Activated CD4-positive, alpha-beta memory T cell treated with anti-CD3 and anti-CD28 coated beads, Interleukin-2, amount 10 ng/mL, durations not matched to agents 7 days and 5 days (primary cell): ENCODE measurements at regions not wholly inside any gene's neighbourhood (a gene's known extent, or its start where the extent isn't known, plus 50 kb on each side); places are given as distances from the start of the nearest gene placed in this dataset.

Experiments used
- CTCF ChIA-PET: fragments of 350-600 bp; sonication (Branson Sonifier 250); formaldehyde crosslinking; loops from one replicate; lab custom pipeline; 2021; ENCODE audit warnings: antibody characterized with exemption, inconsistent platforms; lab: Charles Lee
- POLR2A ChIA-PET: fragments of 350-600 bp; sonication (Branson Sonifier 250); formaldehyde crosslinking; loops from one replicate; lab custom pipeline; 2021; ENCODE audit warnings: antibody characterized with exemption; lab: Charles Lee
- DNase-seq: peaks from one replicate; pipeline ENCODE4 v3.0.0-alpha.2; 2020
- H3K27ac Mint-ChIP-seq: one replicate; pipeline ENCODE4 v1.8.0; 2021; ENCODE audit warnings: mild to moderate bottlenecking, mixed read lengths
- H3K27me3 Mint-ChIP-seq: one replicate; pipeline ENCODE4 v1.8.0; 2021; ENCODE audit warnings: mixed read lengths
- H3K36me3 Mint-ChIP-seq: one replicate; pipeline ENCODE4 v1.8.0; 2021; ENCODE audit warnings: low read depth, mixed read lengths
- H3K4me1 Mint-ChIP-seq: one replicate; pipeline ENCODE4 v1.8.0; 2021; ENCODE audit warnings: mixed read lengths
- H3K4me3 Mint-ChIP-seq: one replicate; pipeline ENCODE4 v1.8.0; 2021; ENCODE audit warnings: mild to moderate bottlenecking, mixed read lengths
- H3K9me3 Mint-ChIP-seq: one replicate; pipeline ENCODE4 v1.8.0; 2021; ENCODE audit warnings: mixed read lengths

DNA sequence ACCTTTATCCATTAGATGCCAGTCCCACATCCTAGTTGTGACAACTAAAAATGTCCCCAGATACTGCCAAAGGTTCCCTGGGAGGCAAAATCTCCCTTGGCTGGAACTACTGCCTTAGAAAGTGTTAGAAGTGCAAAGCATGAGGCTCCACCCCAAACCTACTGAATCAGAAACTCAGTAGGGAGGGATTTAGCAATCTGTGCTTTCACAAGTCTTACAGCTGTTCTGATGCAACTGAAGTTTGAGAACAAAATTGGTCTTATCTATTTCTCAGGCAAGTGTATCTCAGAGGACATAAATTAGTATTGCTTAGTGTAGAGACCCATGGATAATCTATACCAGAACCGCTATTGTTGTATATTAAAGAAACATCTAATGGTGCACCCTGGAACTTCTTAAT lies 70.2 kb downstream of the CLDN1 start:
- Mint-ChIP-seq H3K36me3 (no peaks in the 10 kb centered on the region), H3K9me3 (no peaks in the 10 kb centered on the region), H3K4me3 (no peak overlapping the region), H3K27ac (no peak overlapping the region), H3K4me1 (no peaks in the 10 kb centered on the region), H3K27me3 (no peaks in the 10 kb centered on the region)
- no peak for DNase-seq
- CTCF ChIA-PET, result no interaction called here
- POLR2A ChIA-PET, result no interaction called here

DNA sequence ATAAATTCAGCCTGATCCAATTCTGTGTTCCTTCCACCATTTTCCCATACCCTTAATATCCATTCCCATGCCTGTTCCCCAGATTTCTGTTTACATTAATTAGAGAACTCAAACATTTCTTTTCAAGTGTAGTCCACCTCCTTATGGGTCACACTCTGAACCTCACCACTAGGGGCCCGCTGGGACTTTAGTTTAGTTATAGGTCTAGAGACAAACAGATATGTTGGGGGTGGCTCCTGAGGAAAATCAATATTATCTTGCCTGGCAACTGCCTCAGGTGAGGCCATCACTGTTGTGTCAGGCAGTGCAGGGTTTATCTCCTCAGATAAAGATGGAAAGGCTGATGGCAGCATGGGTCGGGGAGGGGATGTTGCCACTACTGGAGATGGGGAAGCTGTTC lies 72.8 kb downstream of the CLDN1 start:
- CTCF ChIA-PET, result no interaction called here
- no peak for DNase-seq
- no peak overlapping the region for H3K27ac Mint-ChIP-seq
- POLR2A ChIA-PET, result no interaction called here
- peaks cover 5% of the 10 kb centered on the region for H3K9me3 Mint-ChIP-seq
- no peaks in the 10 kb centered on the region for H3K4me1 Mint-ChIP-seq
- no peak overlapping the region for H3K4me3 Mint-ChIP-seq
- no peaks in the 10 kb centered on the region for H3K36me3 Mint-ChIP-seq
- H3K27me3 Mint-ChIP-seq, result no peaks in the 10 kb centered on the region

DNA sequence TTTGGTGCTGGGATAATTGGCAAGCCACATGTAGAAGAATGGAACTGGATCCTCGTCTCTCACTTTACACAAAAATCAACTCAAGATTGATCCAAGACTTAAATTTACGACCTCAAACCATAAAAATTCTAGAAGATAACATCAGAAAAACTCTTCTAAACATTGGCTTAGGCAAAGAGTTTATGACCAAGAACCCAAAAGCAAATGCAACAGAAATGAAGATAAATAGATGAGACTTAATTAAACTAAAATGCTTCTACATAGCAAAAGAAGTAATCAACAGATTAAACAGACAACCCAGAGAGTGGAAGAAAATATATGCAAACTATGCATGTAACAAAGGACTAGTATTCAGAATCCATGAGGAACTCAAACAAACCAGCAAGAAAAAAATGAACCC lies 80.1 kb downstream of the CLDN1 start:
- H3K36me3 Mint-ChIP-seq, result no peaks in the 10 kb centered on the region
- H3K4me3 Mint-ChIP-seq, result no peak overlapping the region
- CTCF ChIA-PET, result no interaction called here
- no peak for DNase-seq
- POLR2A ChIA-PET, result no interaction called here
- H3K9me3 Mint-ChIP-seq, result peaks cover 12% of the 10 kb centered on the region
- no peaks in the 10 kb centered on the region for H3K4me1 Mint-ChIP-seq
- H3K27ac Mint-ChIP-seq, result no peak overlapping the region
- peaks cover 2% of the 10 kb centered on the region for H3K27me3 Mint-ChIP-seq

DNA sequence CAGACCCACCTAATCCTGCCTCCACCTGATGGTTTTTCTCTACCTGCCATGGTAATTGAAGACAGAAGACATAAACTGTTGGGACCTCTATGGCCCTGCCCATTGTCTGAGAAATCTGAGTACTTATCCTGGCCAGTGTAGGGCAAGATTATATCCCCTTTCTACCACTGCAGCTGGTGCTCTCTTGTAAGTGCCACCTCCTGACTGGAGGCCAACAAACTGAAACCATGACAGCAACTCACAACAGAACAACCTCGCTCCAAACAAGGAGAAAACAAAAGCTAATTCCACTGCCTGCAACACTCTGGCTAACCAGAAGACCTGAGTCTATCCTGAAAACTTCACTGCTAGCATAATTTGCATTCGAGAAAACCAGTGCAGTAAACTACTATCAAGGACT lies 82.9 kb downstream of the CLDN1 start:
- Mint-ChIP-seq H3K4me3 (no peak overlapping the region), H3K36me3 (no peaks in the 10 kb centered on the region)
- CTCF ChIA-PET, result no interaction called here

DNA sequence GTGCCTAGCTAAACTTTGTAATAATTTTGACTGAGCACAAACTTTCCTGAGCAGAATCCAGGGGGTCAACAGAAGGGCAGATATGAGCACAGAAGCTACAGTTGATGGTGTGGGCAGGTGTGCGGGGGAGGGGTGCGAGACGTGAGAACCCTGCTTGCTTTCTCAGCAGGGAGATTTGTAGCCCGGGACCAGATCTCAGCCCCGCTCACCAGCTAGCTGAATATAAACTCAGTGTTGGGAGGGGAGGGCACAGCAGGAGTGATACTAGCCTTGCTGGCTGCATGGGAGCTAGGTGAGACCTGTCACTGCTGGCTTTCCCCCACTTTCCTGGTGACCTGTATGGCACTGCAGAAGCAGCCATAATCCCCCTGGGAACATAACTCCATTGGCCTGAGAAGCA lies 83.4 kb downstream of the CLDN1 start:
- no peak for DNase-seq
- Mint-ChIP-seq H3K9me3 (peaks cover 6% of the 10 kb centered on the region), H3K4me3 (no peak overlapping the region), H3K36me3 (no peaks in the 10 kb centered on the region), H3K27me3 (peaks cover 4% of the 10 kb centered on the region), H3K4me1 (no peaks in the 10 kb centered on the region), H3K27ac (no peak overlapping the region)
- CTCF ChIA-PET, result no interaction called here
- POLR2A ChIA-PET, result no interaction called here

More for the DNA sequence above, 82.9 kb downstream of the CLDN1 start:
- Mint-ChIP-seq H3K4me1 (no peaks in the 10 kb centered on the region), H3K27me3 (peaks cover 2% of the 10 kb centered on the region), H3K27ac (no peak overlapping the region), H3K9me3 (peaks cover 6% of the 10 kb centered on the region)
- no peak for DNase-seq
- POLR2A ChIA-PET, result no interaction called here

DNA sequence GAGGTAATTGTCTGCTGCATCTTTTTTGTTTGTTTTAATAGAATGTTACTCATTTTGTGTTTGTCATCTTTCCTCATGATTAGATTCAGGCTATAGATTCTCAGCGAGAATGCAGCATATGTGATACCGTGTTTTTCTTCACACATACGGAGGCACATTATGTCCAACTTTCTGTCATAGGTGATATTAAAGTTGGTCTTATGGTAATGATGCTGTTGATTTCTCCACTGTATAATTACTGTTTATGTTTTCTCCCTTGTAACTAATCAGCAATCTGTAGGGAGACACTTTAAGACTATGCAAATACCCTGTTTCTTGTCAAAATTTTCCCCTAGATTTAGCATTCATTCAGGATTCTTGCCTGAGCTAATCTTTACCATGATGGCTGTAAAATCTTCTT lies 87.6 kb downstream of the CLDN1 start:
- Mint-ChIP-seq H3K9me3 (no peaks in the 10 kb centered on the region), H3K27ac (no peak overlapping the region), H3K27me3 (peaks cover 1% of the 10 kb centered on the region), H3K4me3 (no peak overlapping the region), H3K4me1 (no peaks in the 10 kb centered on the region), H3K36me3 (no peaks in the 10 kb centered on the region)
- ChIA-PET CTCF (no interaction called here), POLR2A (no interaction called here)
- no peak for DNase-seq

DNA sequence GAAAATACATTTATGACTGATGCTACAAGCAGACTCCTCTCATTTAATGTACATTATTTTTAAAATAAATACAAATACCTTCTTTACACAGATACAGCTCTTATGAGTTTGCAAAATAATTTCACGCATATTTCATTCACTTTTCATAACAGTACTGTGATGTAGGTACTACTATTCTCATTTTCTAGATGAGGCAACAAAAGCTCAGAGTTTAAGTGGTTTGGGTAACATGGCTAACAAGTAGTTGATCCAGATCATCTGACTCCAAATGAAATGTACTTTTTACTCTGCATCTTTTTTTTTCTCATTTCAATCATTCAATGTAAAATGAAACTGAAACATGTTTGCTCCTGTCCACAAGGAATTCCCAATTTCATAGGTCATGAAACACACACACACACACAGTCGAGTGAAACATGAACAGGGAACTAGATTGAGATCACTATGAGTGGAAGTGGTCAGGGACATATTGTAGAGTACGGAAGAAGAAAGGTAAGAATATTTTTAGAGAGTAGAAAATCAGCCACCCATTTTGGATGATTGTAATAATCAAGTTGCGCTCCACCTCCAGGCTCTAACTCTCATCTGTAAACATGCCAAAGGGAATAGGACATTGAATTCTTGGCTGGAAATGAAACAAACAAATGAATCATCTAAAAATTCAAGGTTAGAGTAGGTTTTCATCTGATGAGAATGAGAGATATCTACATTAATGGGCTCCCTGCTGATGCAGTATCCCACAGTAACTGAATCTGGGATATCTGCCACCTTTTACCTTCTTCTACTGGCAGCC lies 92.4 kb downstream of the CLDN1 start:
- H3K4me3 Mint-ChIP-seq, result no peak overlapping the region

DNA sequence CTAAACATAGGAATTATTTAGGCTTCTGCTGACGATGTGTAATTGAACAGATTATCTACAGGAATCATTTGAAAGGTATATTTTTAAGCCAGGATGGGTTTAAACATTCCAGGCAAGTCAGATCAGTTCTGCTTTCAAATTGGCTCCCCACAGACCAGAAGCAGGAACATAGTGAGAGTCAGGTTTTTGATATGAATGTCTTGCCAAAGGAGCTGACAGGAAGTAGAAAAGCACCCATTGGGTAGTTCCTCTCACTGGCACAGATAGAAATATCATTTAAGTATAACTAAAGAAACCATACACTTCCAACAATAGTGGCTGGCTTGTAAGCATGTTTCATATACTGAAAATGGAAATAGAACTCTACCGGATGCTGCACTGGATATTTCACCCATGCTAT lies 95.2 kb downstream of the CLDN1 start:
- POLR2A ChIA-PET, result no interaction called here
- Mint-ChIP-seq H3K4me1 (no peaks in the 10 kb centered on the region), H3K4me3 (no peak overlapping the region), H3K27ac (no peak overlapping the region), H3K27me3 (peaks cover 2% of the 10 kb centered on the region), H3K9me3 (no peaks in the 10 kb centered on the region), H3K36me3 (no peaks in the 10 kb centered on the region)
- DNase-seq, result no peak
- CTCF ChIA-PET, result no interaction called here

More for the DNA sequence above, 92.4 kb downstream of the CLDN1 start:
- no peaks in the 10 kb centered on the region for H3K36me3 Mint-ChIP-seq
- POLR2A ChIA-PET, result no interaction called here
- CTCF ChIA-PET, result no interaction called here
- H3K27me3 Mint-ChIP-seq, result peaks cover 3% of the 10 kb centered on the region
- no peaks in the 10 kb centered on the region for H3K9me3 Mint-ChIP-seq
- H3K4me1 Mint-ChIP-seq, result no peaks in the 10 kb centered on the region
- H3K27ac Mint-ChIP-seq, result no peak overlapping the region
- no peak for DNase-seq

DNA sequence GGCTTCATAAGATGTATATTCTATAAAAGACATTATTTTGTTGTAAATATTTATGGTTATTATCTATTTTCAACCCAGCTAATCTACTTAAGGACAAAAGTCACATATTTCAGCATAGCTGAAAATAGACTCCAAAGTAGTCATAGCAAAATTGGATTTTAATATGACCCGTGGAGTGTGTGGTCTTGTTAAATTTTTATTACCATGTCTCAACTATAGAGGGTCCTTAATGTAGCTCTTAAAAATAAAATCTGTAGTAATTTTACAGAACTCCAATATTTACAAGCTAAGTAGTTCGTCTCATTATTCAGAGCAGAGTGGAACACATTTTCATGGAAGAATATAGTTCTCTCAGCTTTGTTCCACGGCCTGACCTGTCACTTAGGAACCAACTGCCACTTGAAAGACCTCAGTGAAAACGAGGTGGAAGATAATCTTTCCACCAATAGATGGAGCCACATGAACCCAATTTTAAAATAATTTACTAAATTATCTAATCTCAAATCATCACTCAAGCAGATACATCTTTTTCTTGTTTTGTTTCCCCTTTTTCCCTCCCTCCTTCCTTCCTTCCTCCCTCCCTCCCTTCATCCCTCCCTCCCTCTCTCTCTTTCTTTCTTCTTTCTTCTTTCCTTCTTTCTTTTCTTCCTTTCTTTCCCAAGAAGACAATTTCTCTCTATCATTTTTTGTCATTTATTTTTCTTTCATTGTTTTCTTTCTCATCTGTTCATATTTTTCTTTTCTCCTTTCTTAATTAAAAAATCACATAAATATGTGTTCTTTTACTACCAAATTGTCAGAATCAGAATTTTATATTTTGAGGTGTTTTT lies 97.2 kb downstream of the CLDN1 start:
- Mint-ChIP-seq H3K36me3 (no peaks in the 10 kb centered on the region), H3K4me3 (no peak overlapping the region), H3K27me3 (peaks cover 2% of the 10 kb centered on the region), H3K9me3 (no peaks in the 10 kb centered on the region), H3K27ac (no peak overlapping the region), H3K4me1 (no peaks in the 10 kb centered on the region)
- DNase-seq, result no peak
- ChIA-PET CTCF (interaction anchor here (0.5 to 2.1 kb wide), 6 partner anchors 10 to 1263 kb away, joined by 3 to 6 read pairs (median 4); partner anchors contain the start of gene CLDN1), POLR2A (no interaction called here)

DNA sequence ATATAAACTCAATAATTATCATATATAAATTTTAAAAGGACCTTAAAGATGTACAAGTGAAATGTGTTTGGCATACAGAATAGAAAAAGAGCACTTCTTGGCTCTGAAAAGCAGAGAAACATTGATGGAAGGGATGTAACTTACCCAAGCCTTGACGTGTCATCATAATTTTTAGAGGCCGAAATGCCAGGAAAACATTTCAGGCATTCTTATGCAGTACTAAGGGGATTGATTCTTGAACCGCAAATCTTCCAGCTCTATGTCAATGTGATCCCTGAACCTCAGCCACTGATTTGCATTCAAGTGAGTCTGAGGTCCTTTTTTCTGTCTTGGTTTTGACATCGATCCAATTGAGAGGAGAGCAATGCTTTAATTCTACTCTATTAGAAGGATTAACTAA lies 97.8 kb downstream of the CLDN1 start:
- DNase-seq, result no peak
- no peak overlapping the region for H3K4me3 Mint-ChIP-seq
- ChIA-PET POLR2A (no interaction called here), CTCF (interaction anchor here (0.5 to 2.1 kb wide), 6 partner anchors 9 to 1263 kb away, joined by 3 to 6 read pairs (median 4); partner anchors contain the start of gene CLDN1)
- no peak overlapping the region for H3K27ac Mint-ChIP-seq
- H3K36me3 Mint-ChIP-seq, result no peaks in the 10 kb centered on the region
- no peaks in the 10 kb centered on the region for H3K9me3 Mint-ChIP-seq
- no peaks in the 10 kb centered on the region for H3K4me1 Mint-ChIP-seq
- H3K27me3 Mint-ChIP-seq, result peaks cover 2% of the 10 kb centered on the region

DNA sequence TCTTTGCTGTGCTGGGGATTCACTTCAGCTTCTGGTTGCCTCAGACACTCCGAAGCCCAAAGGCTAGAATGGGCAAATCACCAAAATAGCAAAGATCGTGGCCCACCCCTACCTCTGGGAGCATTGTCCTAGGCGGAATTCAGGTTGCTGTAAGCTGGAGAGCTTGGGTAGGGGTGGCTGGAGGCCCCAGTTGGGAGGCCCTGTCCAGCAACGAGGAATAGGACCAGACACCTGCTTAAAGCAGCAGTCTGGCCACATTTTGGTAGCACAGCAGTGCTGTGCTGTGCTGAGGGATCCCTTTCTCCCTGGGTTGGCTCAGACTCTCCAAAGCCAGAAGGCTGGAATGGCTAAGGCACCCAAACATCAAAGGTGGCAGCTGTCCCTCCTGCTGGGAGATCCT lies 99.3 kb downstream of the CLDN1 start:
- H3K27me3 Mint-ChIP-seq, result no peaks in the 10 kb centered on the region
- CTCF ChIA-PET, result interaction anchor here (1.1 kb wide), 1 partner anchor 99 kb away, joined by 3 read pairs; the partner anchor contains the start of gene CLDN1

DNA sequence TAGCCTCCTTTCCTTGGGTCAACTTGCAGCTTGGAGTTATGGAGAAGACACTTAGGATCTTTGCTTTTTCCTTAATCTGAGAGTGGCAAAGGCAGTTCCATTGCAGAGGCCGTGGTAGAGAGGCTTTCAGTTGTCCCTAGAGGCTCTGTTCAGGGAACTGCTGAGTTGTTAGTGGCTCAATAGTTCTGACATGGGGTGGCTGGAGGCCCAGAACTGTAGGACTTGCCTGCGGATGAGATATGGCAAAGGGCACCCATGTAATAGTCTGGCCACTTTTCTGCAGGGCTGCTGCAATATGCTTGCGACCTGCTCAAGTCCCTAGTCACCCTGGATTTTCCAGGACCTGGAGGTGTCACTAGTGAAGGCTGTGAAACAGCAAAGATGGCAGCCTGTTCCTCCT lies 99.9 kb downstream of the CLDN1 start:
- no peaks in the 10 kb centered on the region for H3K4me1 Mint-ChIP-seq
- ChIA-PET CTCF (no interaction called here), POLR2A (no interaction called here)
- H3K4me3 Mint-ChIP-seq, result no peak overlapping the region
- DNase-seq, result no peak
- no peaks in the 10 kb centered on the region for H3K36me3 Mint-ChIP-seq
- H3K27me3 Mint-ChIP-seq, result no peaks in the 10 kb centered on the region
- no peak overlapping the region for H3K27ac Mint-ChIP-seq
- no peaks in the 10 kb centered on the region for H3K9me3 Mint-ChIP-seq

More for the DNA sequence above, 99.3 kb downstream of the CLDN1 start:
- H3K27ac Mint-ChIP-seq, result no peak overlapping the region
- no peak for DNase-seq
- H3K36me3 Mint-ChIP-seq, result no peaks in the 10 kb centered on the region
- H3K9me3 Mint-ChIP-seq, result no peaks in the 10 kb centered on the region
- POLR2A ChIA-PET, result no interaction called here
- no peaks in the 10 kb centered on the region for H3K4me1 Mint-ChIP-seq
- no peak overlapping the region for H3K4me3 Mint-ChIP-seq

DNA sequence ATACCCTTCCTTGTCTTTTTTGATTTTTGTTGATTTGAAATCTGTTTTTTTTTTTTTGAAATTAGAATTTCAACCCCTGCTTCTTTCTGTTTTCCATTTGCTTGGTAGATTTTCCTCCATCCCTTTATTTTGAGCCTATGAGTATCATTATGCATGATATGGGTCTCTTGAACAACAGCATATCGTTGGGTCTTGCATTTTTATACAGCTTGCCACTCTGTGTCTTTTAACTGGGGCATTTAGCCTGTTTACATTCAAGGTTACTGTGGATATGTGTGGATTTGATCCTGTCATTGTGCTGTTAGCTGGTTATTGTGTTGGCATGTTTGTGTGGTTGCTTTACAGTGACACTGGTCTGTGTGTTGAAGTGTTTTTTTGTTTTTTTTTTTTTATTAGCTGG lies 99.7 kb upstream of the P3H2 start:
- no peak overlapping the region for H3K4me3 Mint-ChIP-seq
- no peaks in the 10 kb centered on the region for H3K27me3 Mint-ChIP-seq
- no peaks in the 10 kb centered on the region for H3K9me3 Mint-ChIP-seq
- H3K4me1 Mint-ChIP-seq, result no peaks in the 10 kb centered on the region
- CTCF ChIA-PET, result no interaction called here
- DNase-seq, result no peak
- POLR2A ChIA-PET, result no interaction called here
- no peak overlapping the region for H3K27ac Mint-ChIP-seq
- no peaks in the 10 kb centered on the region for H3K36me3 Mint-ChIP-seq
